Karpas-422 (cell line): ENCODE measurements at regions not wholly inside any gene's neighbourhood (a gene's known extent, or its start where the extent isn't known, plus 50 kb on each side); places are given as distances from the start of the nearest gene placed in this dataset.

ENCODE experiments used
- DNase-seq: peaks from one replicate; pipeline ENCODE4 v3.0.0-alpha.2; 2015
- H2AFZ ChIP-seq: fragments of 200-600 bp; sonication (generic); 2 replicates; pipeline ENCODE4 v1.6.1; 2014; ENCODE audit warnings: antibody characterized with exemption, low read length, mixed read lengths
- H3K27ac ChIP-seq: fragments of 200-600 bp; sonication (generic); 2 replicates; pipeline ENCODE4 v1.5.1; 2014; ENCODE audit warnings: mild to moderate bottlenecking, low read length, moderate library complexity
- H3K27me3 ChIP-seq: fragments of 200-600 bp; sonication (generic); 2 replicates; pipeline ENCODE4 v1.6.1; 2014; ENCODE audit warnings: low read length, mixed read lengths
- H3K36me3 ChIP-seq: fragments of 200-600 bp; sonication (generic); 2 replicates; pipeline ENCODE4 v1.6.1; 2014; ENCODE audit warnings: low read length, mixed read lengths; ENCODE audit not compliant: insufficient read depth
- H3K4me1 ChIP-seq: fragments of 200-600 bp; sonication (generic); 2 replicates; pipeline ENCODE4 v1.6.1; 2014; ENCODE audit warnings: mild to moderate bottlenecking, low read length, mixed read lengths
- H3K4me2 ChIP-seq: fragments of 200-600 bp; sonication (generic); 2 replicates; pipeline ENCODE4 v1.6.1; 2014; ENCODE audit warnings: low read length, low read depth, mild to moderate bottlenecking; ENCODE audit not compliant: poor library complexity, severe bottlenecking
- H3K4me3 ChIP-seq: fragments of 200-600 bp; sonication (generic); 2 replicates; pipeline ENCODE4 v1.5.1; 2014; ENCODE audit warnings: mild to moderate bottlenecking, antibody characterized with exemption, low read length, mixed read lengths
- H3K79me2 ChIP-seq: fragments of 200-600 bp; sonication (generic); 2 replicates; pipeline ENCODE4 v1.6.1; 2014; ENCODE audit warnings: mild to moderate bottlenecking, low read length, mixed read lengths
- H3K9ac ChIP-seq: fragments of 200-600 bp; sonication (generic); 2 replicates; pipeline ENCODE4 v1.6.0; 2014; ENCODE audit warnings: low read length
- H3K9me2 ChIP-seq: fragments of 200-600 bp; sonication (generic), shearing (Covaris generic); replicated peaks from 2 replicates; pipeline ENCODE4 v1.6.0; 2014; ENCODE audit warnings: mild to moderate bottlenecking, low read length, moderate library complexity; ENCODE audit not compliant: insufficient read depth
- H3K9me3 ChIP-seq: fragments of 300-700, 200-600 bp; sonication (generic); 2 replicates; pipeline ENCODE4 v1.6.1; 2014; ENCODE audit warnings: low read length, mixed read lengths
- H4K20me1 ChIP-seq: fragments of 200-600 bp; sonication (generic); 2 replicates; pipeline ENCODE4 v1.6.1; 2014; ENCODE audit warnings: mild to moderate bottlenecking, antibody characterized with exemption, low read length, low read depth; ENCODE audit not compliant: insufficient read depth

GRCh38 chr1:69425871-69426270 is 141.9 kb upstream of the LRRC7 start:
- H3K4me1 ChIP-seq: no peaks in the 10 kb centered on the region
- H2AFZ ChIP-seq: no peak overlapping the region
- H3K9ac ChIP-seq: no peak overlapping the region
- no peaks in the 10 kb centered on the region for H3K79me2 ChIP-seq
- H3K4me3 ChIP-seq: no peak overlapping the region
- H3K9me2 ChIP-seq: peaks cover 5% of the 10 kb centered on the region; the same call in 1 of the 2 replicates
- H3K27ac ChIP-seq: no peak overlapping the region
- no peak overlapping the region for H3K4me2 ChIP-seq
- no peak for DNase-seq
- no peaks in the 10 kb centered on the region for H3K36me3 ChIP-seq
- no peaks in the 10 kb centered on the region for H4K20me1 ChIP-seq
- peaks cover 4% of the 10 kb centered on the region for H3K9me3 ChIP-seq
- H3K27me3 ChIP-seq: no peaks in the 10 kb centered on the region

DNA sequence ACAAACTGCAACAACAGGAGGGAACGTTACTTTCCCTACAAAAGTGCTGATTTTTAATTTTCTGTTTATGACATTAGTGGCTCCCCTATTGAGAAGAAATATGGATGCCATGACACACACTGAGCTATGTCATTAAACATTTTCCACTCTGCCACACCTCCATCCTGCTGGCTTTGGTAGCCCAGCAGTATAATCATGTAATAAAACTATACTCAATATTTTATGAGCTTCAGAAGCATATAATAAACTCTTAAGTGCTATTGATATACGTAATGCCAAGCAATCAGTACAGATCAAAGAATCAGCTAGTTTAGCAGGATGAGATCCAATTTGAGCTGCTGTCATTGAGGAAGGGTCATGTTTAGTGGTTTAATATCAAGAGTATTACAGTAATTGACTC is 141.3 kb upstream of the LRRC7 start:
- no peak overlapping the region for H3K4me3 ChIP-seq
- no peaks in the 10 kb centered on the region for H4K20me1 ChIP-seq
- no peak for DNase-seq
- no peaks in the 10 kb centered on the region for H3K4me1 ChIP-seq
- no peaks in the 10 kb centered on the region for H3K36me3 ChIP-seq
- no peak overlapping the region for H3K9ac ChIP-seq
- H3K9me3 ChIP-seq: peaks cover 7% of the 10 kb centered on the region
- no peak overlapping the region for H3K27ac ChIP-seq
- no peaks in the 10 kb centered on the region for H3K79me2 ChIP-seq
- H2AFZ ChIP-seq: no peak overlapping the region
- H3K4me2 ChIP-seq: no peak overlapping the region
- H3K27me3 ChIP-seq: no peaks in the 10 kb centered on the region
- H3K9me2 ChIP-seq: peaks cover 5% of the 10 kb centered on the region; the same call in 1 of the 2 replicates

DNA sequence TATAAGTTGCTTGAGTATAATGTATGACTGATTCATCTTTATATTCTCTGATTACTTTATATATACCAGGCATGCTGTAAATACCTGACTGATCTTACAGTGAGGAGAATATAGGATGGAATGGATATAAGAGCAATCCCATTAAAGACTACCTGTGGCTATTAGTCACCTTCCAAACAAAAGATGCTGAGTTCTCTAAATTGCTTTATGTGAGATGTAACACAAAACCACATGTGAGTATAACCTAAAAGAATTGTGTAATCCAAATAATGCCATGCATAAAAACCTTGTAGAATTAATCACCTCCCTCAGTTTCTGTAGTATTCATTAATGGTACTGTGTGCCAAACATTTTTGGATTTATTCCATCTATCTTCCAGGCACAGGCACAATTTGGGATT is 134.6 kb upstream of the LRRC7 start:
- H3K4me3 ChIP-seq: no peak overlapping the region
- no peaks in the 10 kb centered on the region for H3K27me3 ChIP-seq
- H3K4me2 ChIP-seq: no peak overlapping the region
- H3K27ac ChIP-seq: no peak overlapping the region
- DNase-seq: no peak
- H4K20me1 ChIP-seq: no peaks in the 10 kb centered on the region
- H2AFZ ChIP-seq: no peak overlapping the region
- H3K9me3 ChIP-seq: peaks cover 18% of the 10 kb centered on the region
- H3K79me2 ChIP-seq: no peaks in the 10 kb centered on the region
- no peaks in the 10 kb centered on the region for H3K4me1 ChIP-seq
- H3K9ac ChIP-seq: no peak overlapping the region
- H3K36me3 ChIP-seq: no peaks in the 10 kb centered on the region
- H3K9me2 ChIP-seq: no peaks in the 10 kb centered on the region

- H3K9me3 ChIP-seq: peaks cover 15% of the 10 kb centered on the region
- H3K36me3 ChIP-seq: no peaks in the 10 kb centered on the region
- H3K27me3 ChIP-seq: no peaks in the 10 kb centered on the region
- no peak overlapping the region for H2AFZ ChIP-seq
- no peak overlapping the region for H3K4me2 ChIP-seq
- H3K27ac ChIP-seq: no peak overlapping the region
- no peaks in the 10 kb centered on the region for H3K4me1 ChIP-seq
- no peak overlapping the region for H3K9ac ChIP-seq
- no peak for DNase-seq
- no peak overlapping the region for H3K4me3 ChIP-seq
- H3K9me2 ChIP-seq: no peaks in the 10 kb centered on the region
- H3K79me2 ChIP-seq: no peaks in the 10 kb centered on the region
- H4K20me1 ChIP-seq: no peaks in the 10 kb centered on the region
Measured at GRCh38 chr1:69436151-69436550, 131.6 kb upstream of the LRRC7 start.

GRCh38 chr1:69438056-69438795 is 129.5 kb upstream of the LRRC7 start:
- Histone ChIP-seq H3K4me3 (no peak overlapping the region), H4K20me1 (no peaks in the 10 kb centered on the region), H3K9ac (no peak overlapping the region), H3K4me2 (no peak overlapping the region), H3K79me2 (no peaks in the 10 kb centered on the region), H3K9me3 (peaks cover 10% of the 10 kb centered on the region), H2AFZ (no peak overlapping the region), H3K9me2 (no peaks in the 10 kb centered on the region), H3K27me3 (no peaks in the 10 kb centered on the region), H3K36me3 (no peaks in the 10 kb centered on the region), H3K27ac (no peak overlapping the region), H3K4me1 (no peaks in the 10 kb centered on the region)
- DNase-seq: no peak

DNA sequence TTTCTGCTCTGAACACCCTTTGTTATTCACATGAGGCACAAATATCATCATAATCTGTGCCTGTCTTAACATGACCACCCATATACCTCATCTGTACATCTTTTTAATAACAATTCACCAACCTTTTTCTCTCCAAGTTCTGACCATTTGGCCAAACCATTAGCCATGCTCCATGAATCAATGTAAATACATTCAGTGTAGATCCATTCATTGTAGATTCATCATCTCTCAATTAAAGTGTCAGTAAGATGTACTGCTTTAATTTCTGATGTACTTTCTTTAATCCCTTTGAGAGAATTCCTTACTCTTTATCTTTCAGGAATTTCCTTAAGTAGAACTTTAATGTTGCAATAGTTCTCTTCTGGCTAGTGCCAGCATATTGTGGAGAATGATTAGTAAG is 126.2 kb upstream of the LRRC7 start:
- no peak for DNase-seq
- Histone ChIP-seq H4K20me1 (no peaks in the 10 kb centered on the region), H3K79me2 (no peaks in the 10 kb centered on the region), H3K36me3 (no peaks in the 10 kb centered on the region), H3K9me2 (no peaks in the 10 kb centered on the region), H3K4me3 (no peak overlapping the region), H3K9me3 (peaks cover 15% of the 10 kb centered on the region), H3K4me2 (no peak overlapping the region), H2AFZ (no peak overlapping the region), H3K9ac (no peak overlapping the region), H3K4me1 (no peaks in the 10 kb centered on the region), H3K27me3 (no peaks in the 10 kb centered on the region), H3K27ac (no peak overlapping the region)

GRCh38 chr1:69451196-69451595 is 116.5 kb upstream of the LRRC7 start:
- Histone ChIP-seq H3K79me2 (no peaks in the 10 kb centered on the region), H3K27me3 (no peaks in the 10 kb centered on the region), H4K20me1 (no peaks in the 10 kb centered on the region), H3K9me2 (no peaks in the 10 kb centered on the region), H3K9me3 (no peaks in the 10 kb centered on the region; the same call in 1 of the 2 replicates), H3K27ac (no peak overlapping the region), H2AFZ (no peak overlapping the region), H3K9ac (no peak overlapping the region), H3K4me3 (no peak overlapping the region), H3K36me3 (no peaks in the 10 kb centered on the region), H3K4me1 (no peaks in the 10 kb centered on the region), H3K4me2 (no peak overlapping the region)
- DNase-seq: no peak

- Histone ChIP-seq H3K9me3 (peaks cover 8% of the 10 kb centered on the region; the same call in 1 of the 2 replicates), H2AFZ (no peak overlapping the region), H3K4me2 (no peak overlapping the region), H3K9ac (no peak overlapping the region), H3K9me2 (no peaks in the 10 kb centered on the region), H3K79me2 (no peaks in the 10 kb centered on the region), H3K27me3 (no peaks in the 10 kb centered on the region), H3K4me1 (no peaks in the 10 kb centered on the region), H3K4me3 (no peak overlapping the region), H4K20me1 (no peaks in the 10 kb centered on the region), H3K36me3 (no peaks in the 10 kb centered on the region), H3K27ac (no peak overlapping the region)
- DNase-seq: no peak
Measured at GRCh38 chr1:69455718-69456117, 112.0 kb upstream of the LRRC7 start.
